KMS-11 (cell line): ENCODE measurements at regions not wholly inside any gene's neighbourhood (a gene's known extent, or its start where the extent isn't known, plus 50 kb on each side); places are given as distances from the start of the nearest gene placed in this dataset.

Experiments used
- H2AFZ ChIP-seq: fragments of 200-600 bp; sonication (generic); 2 replicates; pipeline ENCODE4 v1.6.1; 2016; ENCODE audit warnings: antibody characterized with exemption, mixed run types, low read depth
- H3K27ac ChIP-seq: fragments of 200-600 bp; sonication (generic); 2 replicates; pipeline ENCODE4 v1.6.1; 2016; ENCODE audit warnings: mild to moderate bottlenecking, mixed run types
- H3K27me3 ChIP-seq: fragments of 200-600 bp; sonication (generic); 2 replicates; pipeline ENCODE4 v1.6.1; 2017; ENCODE audit warnings: mild to moderate bottlenecking, low read depth, mixed run types, moderate library complexity; ENCODE audit not compliant: insufficient read depth
- H3K36me3 ChIP-seq: fragments of 200-600 bp; sonication (generic); 2 replicates; pipeline ENCODE4 v1.6.1; 2017; ENCODE audit warnings: mild to moderate bottlenecking, mixed run types; ENCODE audit not compliant: insufficient read depth
- H3K4me1 ChIP-seq: fragments of 200-600 bp; sonication (generic); 2 replicates; pipeline ENCODE4 v1.6.1; 2016; ENCODE audit warnings: mild to moderate bottlenecking, low read depth, mixed run types; ENCODE audit not compliant: poor library complexity, severe bottlenecking
- H3K4me2 ChIP-seq: fragments of 200-600 bp; sonication (generic); 2 replicates; pipeline ENCODE4 v1.7.0; 2016; ENCODE audit warnings: mild to moderate bottlenecking, mixed run types
- H3K4me3 ChIP-seq: fragments of 200-600 bp; sonication (generic); IDR thresholded peaks from 2 replicates; pipeline ENCODE4 v1.6.1; 2017; ENCODE audit warnings: low read depth, low read length, mixed read lengths; ENCODE audit not compliant: insufficient read depth
- H3K79me2 ChIP-seq: fragments of 200-600 bp; sonication (generic); 2 replicates; pipeline ENCODE4 v1.6.1; 2016; ENCODE audit warnings: low read depth, mixed run types; ENCODE audit not compliant: insufficient read depth
- H3K9ac ChIP-seq: fragments of 200-600 bp; sonication (generic); 2 replicates; pipeline ENCODE4 v1.6.1; 2016; ENCODE audit warnings: mild to moderate bottlenecking, mixed run types
- H4K20me1 ChIP-seq: fragments of 200-600 bp; sonication (generic); 2 replicates; pipeline ENCODE4 v1.6.1; 2016; ENCODE audit warnings: mild to moderate bottlenecking, mixed run types; ENCODE audit not compliant: insufficient read depth
- CTCF ChIP-seq: fragments of 200-600 bp; sonication (generic); conservative IDR thresholded peaks from 2 replicates; pipeline ENCODE4 v1.6.1; 2017; ENCODE audit warnings: low read depth, mild to moderate bottlenecking, antibody characterized with exemption, low read length, moderate library complexity, mixed read lengths

GRCh38 chr10:3554121-3554522, 230.9 kb downstream of the KLF6 start:
- Histone ChIP-seq H3K27ac (no peak overlapping the region), H3K36me3 (no peaks in the 10 kb centered on the region), H2AFZ (no peak overlapping the region), H3K4me2 (no peak overlapping the region), H3K9ac (no peak overlapping the region), H3K79me2 (no peaks in the 10 kb centered on the region), H4K20me1 (no peaks in the 10 kb centered on the region), H3K4me3 (no peak overlapping the region), H3K4me1 (no peaks in the 10 kb centered on the region), H3K27me3 (no peaks in the 10 kb centered on the region)
- TF ChIP-seq CTCF, result no peak

- Histone ChIP-seq H3K4me2 (no peak overlapping the region), H3K4me3 (no peak overlapping the region), H2AFZ (no peak overlapping the region), H3K36me3 (no peaks in the 10 kb centered on the region), H3K4me1 (no peaks in the 10 kb centered on the region), H4K20me1 (no peaks in the 10 kb centered on the region), H3K27me3 (no peaks in the 10 kb centered on the region), H3K27ac (no peak overlapping the region), H3K9ac (no peak overlapping the region), H3K79me2 (no peaks in the 10 kb centered on the region)
- no peak for TF ChIP-seq CTCF
Observed at GRCh38 chr10:3552281-3552680, 232.7 kb downstream of the KLF6 start.

GRCh38 chr10:3551761-3552160, 233.2 kb downstream of the KLF6 start:
- Histone ChIP-seq H3K9ac (no peak overlapping the region), H3K4me2 (no peak overlapping the region), H4K20me1 (no peaks in the 10 kb centered on the region), H3K4me1 (no peaks in the 10 kb centered on the region), H3K36me3 (no peaks in the 10 kb centered on the region), H3K27me3 (no peaks in the 10 kb centered on the region), H3K79me2 (no peaks in the 10 kb centered on the region), H3K4me3 (no peak overlapping the region), H2AFZ (no peak overlapping the region), H3K27ac (no peak overlapping the region)
- TF ChIP-seq CTCF, result no peak

- no peak overlapping the region for H2AFZ ChIP-seq
- no peaks in the 10 kb centered on the region for H3K79me2 ChIP-seq
- H3K4me3 ChIP-seq, result no peak overlapping the region
- no peaks in the 10 kb centered on the region for H3K36me3 ChIP-seq
- H4K20me1 ChIP-seq, result no peaks in the 10 kb centered on the region
- no peaks in the 10 kb centered on the region for H3K4me1 ChIP-seq
- no peak overlapping the region for H3K4me2 ChIP-seq
- no peaks in the 10 kb centered on the region for H3K27me3 ChIP-seq
- TF ChIP-seq CTCF, result no peak
- no peak overlapping the region for H3K9ac ChIP-seq
- no peak overlapping the region for H3K27ac ChIP-seq
Observed at GRCh38 chr10:3549118-3549517, 235.9 kb downstream of the KLF6 start.

- no peak overlapping the region for H3K27ac ChIP-seq
- no peak overlapping the region for H3K4me3 ChIP-seq
- TF ChIP-seq CTCF, result no peak
- no peaks in the 10 kb centered on the region for H3K79me2 ChIP-seq
- H3K4me2 ChIP-seq, result no peak overlapping the region
- no peaks in the 10 kb centered on the region for H3K27me3 ChIP-seq
- H3K9ac ChIP-seq, result no peak overlapping the region
- no peak overlapping the region for H2AFZ ChIP-seq
- H4K20me1 ChIP-seq, result no peaks in the 10 kb centered on the region
- H3K4me1 ChIP-seq, result no peaks in the 10 kb centered on the region
- no peaks in the 10 kb centered on the region for H3K36me3 ChIP-seq
Observed at GRCh38 chr10:3548702-3549101, 236.3 kb downstream of the KLF6 start.
